HG02981 (cell line): ENCODE measurements at regions not wholly inside any gene's neighbourhood (a gene's known extent, or its start where the extent isn't known, plus 50 kb on each side); places are given as distances from the start of the nearest gene placed in this dataset.
A peak's percentile ranks its signal among the peaks of the same experiment; 100 is the strongest.
"Not testable (repeated sequence)": the region's sequence is repeated elsewhere in the genome, so short reads cannot be mapped to it uniquely, and the experiment has no call there.

Source experiments
- ATAC-seq: cut with Tn5 transposase; IDR thresholded peaks from one replicate; pipeline ENCODE4 v1.9.1; 2021; ENCODE audit warnings: mild to moderate bottlenecking, moderate library complexity; ENCODE audit not compliant: unreplicated experiment

DNA sequence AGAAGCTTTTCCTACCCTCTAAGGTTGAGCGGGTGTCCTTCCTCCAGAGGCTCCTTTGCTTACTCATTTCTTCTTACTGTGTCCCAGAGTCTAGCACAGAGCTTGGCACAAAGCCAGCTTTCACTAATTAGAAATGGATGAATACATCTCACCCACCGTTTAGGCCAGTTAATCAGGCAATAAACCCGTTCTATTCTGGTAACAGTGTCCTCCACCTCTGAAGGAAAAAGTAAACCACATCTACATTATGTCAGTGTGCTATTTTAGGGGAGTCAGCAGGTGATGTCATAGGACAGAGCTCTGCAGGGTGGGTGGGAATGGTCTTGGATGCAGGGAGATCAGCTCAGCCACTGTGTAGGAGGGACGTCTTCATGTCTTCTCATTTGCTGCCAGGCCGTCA, 109.2 kb downstream of the OSTF1 start:
- no peak for ATAC-seq

DNA sequence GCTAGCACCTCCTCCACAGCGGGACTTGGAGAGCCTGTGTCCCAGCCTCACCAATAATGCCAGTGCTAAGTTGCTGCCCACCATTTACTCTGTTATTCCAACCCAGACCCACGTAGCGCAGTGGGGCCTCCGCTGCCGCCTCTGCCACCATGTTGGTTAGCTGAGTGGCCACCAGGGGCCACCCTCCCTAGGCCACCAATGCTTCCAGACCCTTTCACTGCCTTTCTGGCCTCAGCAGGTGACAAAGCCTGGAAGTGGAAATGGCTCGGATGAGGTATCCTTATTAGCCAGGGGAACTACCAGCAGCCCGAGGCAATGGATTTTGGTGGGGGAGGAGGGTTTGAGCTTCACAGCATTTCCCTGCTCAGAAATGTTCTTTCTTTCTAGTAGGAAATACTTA, 110.1 kb downstream of the OSTF1 start:
- ATAC-seq = no peak

DNA sequence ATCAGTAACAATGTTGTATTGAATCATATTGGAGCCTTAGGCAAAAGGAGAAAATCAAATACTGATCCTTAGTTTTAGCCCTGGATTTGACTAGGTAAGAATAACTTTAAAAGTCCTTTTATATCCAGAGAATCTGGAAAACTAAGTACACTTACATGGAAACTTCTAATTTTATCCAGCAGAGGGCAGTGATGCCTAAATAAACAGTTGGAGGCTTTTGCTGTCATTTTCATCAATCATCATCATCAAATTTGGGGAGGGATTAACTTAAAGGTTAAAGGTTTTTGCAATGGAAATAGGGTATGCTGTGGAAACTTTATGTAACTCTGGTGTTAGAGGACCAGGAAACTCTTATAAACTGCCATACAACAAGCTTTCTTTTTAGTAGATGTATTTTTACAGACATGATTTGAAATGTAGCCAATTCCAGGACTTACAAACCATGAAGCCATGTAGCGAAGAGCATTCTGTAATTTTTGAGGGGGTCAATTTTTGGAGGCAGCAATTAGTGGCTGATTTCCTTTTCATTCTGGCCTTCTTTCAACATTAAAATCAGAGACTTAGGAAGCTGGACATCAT, 112.7 kb downstream of the OSTF1 start:
- peak; percentile 57 for ATAC-seq

DNA sequence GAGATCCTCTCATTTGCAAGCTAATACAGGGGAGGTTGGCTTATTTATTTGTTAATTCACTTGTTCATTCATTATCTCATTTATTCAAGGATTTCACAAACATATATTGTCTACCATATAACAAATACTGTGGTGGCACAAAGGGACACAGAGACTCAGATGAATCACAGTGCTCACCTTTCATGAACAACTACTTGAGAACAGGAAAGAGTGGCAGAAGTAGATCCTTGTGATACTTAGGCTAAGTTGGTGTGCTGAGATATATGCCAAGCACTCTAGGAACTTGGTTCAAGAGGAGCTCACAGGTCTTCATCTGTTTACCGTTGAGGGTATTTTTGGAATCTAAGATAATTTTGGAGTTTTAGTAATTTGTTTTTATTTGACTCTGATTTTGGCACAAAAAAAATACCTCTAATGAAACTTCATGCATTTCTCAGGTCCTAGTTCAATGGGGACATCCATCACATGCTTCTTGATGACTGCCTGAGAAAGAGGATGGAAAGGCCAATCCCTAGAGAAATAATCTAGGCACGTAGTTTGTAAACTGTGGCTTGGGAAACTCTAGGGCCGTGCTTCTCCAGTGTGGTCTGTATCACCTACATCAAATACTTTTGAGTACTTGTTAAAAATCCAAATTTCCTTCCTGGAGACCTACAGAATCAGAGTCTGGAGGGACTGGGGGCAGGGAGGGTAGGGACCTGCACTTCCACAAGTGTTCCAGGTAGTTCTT, 113.3 kb downstream of the OSTF1 start:
- no peak for ATAC-seq

DNA sequence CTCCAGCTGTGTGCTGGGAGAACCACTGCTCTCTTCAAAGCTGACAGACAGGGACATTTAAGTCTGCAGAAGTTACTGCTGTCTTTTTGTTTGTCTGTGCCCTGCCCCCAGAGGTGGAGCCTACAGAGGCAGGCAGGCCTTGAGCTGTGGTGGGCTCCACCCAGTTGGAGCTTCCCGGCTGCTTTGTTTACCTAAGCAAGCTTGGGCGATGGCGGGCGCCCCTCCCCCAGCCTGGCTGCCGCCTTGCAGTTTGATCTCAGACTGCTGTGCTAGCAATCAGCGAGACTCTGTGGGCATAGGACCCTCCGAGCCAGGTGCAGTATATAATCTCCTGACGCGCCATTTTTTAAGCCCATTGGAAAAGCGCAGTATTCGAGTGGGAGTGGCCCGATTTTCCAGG, 119.7 kb downstream of the OSTF1 start:
- ATAC-seq = not testable (repeated sequence)

DNA sequence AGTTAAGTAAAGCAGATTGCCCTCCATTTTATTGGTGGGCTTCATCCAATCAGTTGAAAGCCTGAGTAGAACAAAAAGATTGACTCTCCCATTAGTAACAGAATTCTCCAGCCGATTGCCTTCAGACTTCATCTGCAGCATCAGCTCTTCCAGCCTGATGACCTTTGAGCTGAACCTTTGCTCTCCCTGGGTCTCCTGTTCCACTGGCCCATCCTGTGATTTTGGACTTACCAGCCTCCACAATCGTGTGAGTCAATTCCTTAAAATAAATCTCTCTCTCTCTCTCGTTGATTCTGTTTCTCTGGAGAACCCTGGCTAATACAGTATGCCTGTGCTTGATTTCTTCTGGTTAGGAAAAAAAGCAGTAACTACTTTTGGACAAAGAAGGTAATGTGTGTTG, 121.9 kb downstream of the OSTF1 start:
- ATAC-seq = no peak

DNA sequence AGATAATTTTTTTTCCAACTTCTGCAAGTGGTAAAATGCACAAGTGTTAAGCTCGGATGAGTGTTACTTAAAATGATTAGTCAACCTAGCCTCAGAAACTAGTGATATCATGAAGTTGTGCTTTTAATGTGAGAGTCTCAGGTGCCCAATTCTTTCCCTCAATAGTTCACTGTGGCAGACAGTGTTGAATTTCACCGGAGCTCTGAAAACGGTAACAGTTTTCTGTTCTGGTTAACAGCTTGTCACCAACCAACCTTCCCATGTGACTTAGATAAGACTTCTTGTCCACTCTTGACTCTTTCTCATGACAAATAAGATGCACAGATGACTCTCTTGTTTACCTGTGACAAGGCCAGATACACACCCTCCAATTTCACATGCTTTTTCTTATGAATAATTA, 125.5 kb downstream of the OSTF1 start:
- ATAC-seq = no peak

DNA sequence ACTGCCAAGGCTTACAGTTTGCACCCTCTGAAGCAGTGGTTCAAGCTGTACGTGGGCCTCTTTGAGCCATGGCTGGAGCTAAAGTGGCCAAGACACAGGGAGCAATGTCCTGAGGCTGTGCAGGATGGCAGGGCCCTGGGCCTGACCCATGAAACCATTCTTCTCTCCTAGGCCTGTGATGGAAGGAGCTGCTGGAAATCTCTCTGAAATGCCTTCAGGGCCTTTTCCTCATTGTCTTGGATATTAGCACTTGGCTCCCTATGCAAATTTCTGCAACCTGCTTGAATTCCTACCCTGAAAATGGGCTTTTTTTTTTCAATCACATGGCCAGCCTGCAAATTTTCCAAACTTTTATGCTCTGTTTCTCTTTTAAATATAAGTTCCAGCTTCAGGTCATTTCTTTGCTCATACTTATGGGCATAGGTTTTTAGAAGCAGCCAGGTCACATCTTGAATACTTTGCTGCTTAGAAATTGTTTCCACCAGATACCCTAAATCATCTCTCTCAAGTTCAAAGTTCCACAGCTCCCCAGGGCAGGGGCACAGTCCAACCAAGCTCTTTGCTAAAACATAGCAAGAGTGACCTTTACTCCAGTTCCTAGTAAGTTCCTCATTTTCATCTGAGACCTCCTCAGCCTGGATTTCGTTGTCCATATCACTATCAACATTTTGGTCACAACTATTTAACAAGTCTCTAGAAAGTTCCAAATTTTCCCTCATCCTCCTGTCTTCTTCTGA, 138.3 kb downstream of the OSTF1 start:
- no peak for ATAC-seq

DNA sequence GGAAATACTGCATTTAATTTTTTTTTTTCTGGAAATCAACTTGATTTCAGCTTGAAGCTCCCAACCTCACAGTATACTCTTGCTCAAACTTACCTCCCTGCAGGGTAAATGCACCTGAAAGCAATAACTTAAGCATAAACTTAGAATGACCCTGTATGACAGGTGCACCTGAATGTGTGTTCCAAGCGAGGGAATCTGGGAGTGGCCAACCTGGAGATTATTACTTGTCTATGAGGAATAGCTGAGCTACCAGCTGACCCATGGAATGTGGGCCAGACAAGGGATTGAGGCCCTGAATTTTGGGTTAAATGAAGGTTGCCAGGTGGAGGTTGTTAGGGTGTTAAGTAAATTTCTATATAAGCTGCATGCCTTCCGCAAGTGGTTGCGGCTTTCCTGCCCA, 140.6 kb downstream of the OSTF1 start:
- ATAC-seq = no peak

DNA sequence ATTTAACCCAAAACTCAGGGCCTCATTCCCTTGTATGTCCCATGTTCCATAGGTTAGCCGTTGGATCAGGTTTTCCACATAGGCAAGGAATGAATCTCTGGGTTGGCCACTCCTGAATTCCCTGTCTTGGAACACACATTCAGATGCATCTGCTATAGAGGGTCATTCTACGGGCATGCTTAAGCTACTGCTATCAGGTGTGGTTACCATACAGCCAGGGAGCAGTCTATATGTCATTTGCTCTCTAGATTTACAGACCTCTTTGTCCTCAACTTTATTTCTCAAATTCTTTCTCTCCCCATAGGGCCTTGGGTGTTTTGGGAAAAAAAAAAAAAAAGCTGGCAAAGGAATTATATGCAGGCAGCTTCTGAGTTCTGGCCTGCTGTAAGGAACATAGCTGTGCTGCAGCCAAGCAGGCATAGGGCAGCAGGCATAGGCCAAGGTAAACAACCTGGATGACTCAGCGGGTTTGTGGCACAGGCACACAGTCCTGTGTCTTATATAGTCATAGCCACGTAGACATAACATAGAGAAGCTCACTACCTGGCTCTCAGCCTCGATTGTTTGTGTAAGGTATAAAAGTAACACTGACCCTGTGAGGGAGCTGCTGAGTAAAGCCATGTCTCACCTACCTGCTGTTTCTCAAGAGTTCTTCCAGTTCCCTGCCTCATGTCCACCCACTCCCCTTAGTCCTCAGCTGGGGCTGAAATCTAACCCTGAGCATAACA, 141.5 kb downstream of the OSTF1 start:
- no peak for ATAC-seq

DNA sequence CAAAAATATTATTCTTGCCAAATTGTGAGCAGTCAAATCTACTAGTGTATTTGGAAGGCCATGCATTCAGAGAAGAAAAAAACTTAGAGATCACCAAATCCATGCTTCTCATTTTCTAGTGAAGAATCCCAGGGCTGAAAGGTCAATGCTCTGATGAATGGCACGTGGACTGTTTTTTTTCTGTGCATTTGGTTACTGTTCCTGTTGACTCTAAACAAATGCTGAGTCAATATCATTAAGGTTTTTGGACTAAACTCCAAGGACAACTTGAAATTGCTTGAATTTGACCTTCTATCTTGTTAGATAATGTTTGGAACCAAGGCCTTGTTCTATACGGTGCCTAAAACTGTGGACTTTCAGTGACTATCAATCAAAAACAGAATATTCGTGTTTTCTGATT, 142.2 kb downstream of the OSTF1 start:
- no peak for ATAC-seq

DNA sequence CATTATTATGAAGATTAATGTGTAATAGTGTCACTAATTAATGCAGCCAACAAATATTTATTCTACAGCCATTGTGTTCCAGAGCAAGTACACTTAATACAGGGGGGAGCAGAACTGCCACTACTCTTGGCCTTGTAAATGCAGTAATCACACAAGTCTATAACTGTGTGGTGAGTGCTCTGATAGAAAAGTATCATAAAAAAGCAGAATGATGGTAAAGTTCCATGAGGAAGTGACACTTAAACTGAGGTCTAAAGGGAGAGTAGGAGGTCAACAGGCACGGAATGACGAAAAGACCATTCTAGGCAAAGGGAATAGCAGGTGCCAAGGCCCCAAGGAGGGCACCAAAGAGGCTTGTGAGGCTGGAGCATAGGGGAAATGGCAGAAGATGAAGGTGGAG, 142.9 kb downstream of the OSTF1 start:
- ATAC-seq = no peak

DNA sequence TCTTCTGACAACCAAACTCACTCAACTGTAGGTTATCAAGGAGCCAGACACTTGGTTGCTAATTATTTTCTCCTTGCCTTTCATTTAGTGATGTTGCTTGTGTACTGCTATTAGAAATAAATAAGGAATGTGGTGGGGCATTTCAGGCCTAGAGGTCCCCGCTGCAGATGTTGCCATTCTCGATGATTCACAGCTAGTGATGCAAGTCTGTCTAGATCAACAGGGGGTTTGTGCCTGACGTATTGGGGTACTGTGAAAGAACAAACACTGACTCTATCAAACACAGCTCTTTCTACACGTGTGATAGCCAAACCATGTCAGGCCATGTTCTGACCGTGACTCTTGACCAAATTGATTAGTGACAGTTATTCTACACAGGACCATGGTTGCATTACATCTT, 144.7 kb downstream of the OSTF1 start:
- no peak for ATAC-seq

DNA sequence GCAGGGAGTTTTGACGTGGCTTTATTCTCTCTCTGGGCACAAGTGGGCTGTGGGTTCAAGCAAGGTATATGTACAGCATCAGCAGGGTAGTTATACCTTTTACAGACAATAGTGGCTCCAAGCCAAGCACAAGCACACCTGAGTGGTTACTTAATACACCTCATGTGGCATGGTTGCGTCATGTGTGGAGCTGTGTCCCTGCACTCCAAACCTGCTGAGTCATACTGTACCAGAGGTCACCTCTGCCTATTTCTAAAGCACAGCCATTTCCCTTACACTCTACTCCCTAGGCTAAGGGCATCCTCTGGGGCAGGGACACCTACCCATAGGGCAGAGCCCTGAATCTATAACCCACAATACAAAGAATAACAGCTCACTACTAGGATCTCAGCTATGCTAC, 147.3 kb downstream of the OSTF1 start:
- no peak for ATAC-seq

DNA sequence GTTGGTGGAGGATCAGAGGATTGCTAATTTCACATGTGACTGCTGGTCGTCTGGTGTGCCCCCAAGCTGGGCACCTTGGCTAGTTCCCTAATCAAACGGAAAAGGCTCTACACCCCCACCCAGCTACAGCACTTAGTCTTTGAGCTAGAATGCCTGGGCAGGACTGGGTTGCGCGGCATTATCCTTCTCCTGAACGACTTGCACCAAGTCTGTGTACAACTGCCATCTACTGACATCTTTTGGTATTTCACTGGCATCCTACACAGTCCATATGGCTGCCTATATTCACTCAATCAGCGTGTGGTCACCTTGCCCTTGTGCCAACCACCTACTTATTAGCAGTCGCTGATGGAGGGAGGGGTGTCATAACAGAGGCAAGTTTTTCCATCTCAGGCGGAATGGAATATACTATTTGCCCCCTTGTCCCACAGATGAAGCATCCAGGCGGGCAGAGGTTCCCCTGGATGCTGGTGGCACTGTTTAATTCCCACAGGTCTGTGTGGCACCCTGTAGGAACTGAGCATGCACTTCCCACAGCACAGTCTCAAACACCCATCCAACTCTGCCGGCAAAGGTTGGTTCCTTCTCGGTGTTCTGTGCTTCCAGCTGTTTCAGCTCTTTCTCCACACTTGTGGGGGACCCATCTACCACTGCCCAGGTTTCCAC, 150.1 kb downstream of the OSTF1 start:
- peak; percentile 89 for ATAC-seq

DNA sequence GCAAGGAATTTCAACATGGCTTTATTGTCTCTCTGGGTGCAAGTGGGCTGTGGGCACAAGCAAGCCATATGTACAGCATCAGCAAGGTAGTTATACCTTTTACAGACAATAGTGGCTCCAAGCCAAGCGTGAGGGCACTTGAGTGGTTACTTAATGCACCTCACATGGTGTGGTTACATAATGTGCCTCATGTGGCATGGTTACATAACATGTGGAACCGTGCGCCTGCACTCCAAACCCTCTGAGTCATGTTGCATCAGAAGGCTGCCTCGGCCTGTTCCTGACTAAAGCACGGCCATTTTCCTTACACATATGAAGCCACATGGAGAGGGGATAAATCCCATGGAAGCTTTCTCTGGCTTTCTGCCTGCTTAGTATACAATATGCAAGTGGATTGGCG, 150.9 kb downstream of the OSTF1 start:
- no peak for ATAC-seq

DNA sequence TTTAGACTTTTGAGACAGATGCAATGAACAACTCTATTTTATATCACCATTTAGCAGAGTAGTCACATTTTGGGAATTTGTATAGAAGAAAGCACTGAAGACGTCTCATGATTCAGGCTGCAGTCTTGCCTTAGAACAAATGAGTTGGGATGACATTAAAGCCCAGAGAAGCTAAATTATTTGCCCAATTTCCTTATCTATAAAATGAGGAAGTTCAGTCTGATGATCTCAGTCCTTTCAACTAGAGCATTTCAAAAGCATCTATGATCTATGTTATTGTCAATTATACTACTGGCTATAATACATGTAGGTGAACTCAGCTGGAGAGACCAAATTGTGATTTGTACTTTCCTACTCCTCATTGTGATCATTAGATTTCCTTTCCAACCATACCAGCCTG, 154.1 kb downstream of the OSTF1 start:
- no peak for ATAC-seq

DNA sequence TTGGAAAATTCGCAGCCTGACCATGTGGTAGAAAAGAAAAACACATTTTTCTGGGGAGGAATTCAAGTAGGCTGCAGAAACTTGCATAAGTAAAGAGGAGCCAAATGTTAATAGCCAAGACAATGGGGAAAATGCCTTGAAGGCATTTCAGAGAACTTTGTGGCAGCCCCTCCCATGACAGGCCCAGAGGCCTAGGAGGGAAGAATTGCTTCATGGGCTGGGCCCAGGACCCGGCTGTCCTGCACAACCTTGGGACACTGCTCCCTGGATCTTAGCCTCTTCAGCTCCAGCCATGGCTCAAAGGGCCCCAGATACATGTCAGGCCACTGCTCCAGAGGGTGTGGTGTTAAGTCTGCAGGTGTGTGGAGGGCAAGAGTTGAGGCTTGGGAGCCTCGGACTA, 158.6 kb downstream of the OSTF1 start:
- ATAC-seq = no peak

DNA sequence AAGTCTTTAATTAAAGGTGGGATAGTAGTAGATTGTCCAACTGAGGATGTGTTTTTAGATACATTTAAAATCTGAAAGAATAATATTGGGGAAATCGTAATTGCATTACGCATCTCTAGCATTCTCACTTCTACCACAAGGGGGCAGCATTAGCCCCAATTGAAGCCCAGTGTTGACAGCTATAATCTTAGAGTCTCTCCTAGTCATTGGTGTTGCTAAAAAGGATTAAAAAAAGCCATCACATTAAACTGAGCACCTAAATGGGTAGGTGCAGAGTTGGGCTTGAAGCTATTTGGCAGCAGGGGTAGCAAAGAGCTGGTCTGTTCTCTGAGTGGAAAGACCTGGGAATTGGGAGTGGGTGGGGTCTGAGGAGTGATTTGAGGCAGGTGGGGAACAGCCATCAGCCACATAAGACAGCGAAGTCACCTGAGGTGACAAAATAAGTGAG, 177.2 kb downstream of the OSTF1 start:
- ATAC-seq = peak; percentile 88

DNA sequence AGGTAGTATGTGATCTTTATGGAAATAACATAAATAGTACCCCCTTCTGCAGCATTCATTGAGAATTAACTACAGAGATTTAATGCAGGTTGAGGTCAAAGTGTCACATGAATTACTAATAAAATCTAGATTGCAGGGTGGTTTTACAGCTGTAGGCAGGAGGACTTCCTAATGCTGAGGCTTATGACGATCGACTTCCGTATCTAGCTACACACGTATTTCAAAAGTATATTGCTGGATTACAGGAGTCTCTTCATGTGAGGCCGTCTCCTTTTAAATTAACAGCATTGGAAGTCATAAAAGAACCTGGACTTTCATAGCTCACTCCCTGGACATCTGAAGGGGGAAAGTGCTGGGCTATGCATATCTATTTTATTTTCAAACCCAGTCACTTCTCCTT, 180.9 kb downstream of the OSTF1 start:
- no peak for ATAC-seq

DNA sequence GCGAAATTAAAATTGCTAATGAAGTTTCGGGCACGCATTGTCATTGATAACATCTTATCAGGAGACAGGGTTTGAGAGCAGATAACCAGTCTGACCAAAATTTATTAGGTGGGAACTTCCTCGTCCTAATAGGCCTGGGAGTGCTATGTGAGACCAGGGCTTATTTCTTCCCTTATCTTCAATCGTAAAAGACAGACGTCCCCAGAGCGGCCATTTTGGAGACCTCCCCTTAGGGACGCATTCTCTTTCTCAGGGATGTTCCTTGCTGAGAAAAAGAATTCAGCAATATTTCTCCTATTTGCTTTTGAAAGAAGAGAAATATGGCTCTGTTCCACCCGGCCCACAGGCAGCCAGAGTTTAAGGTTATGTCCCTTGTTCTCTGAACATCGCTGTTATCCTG, 184.7 kb downstream of the OSTF1 start:
- not testable (repeated sequence) for ATAC-seq
